Neural cell (in vitro differentiated cells): ENCODE measurements at regions not wholly inside any gene's neighbourhood (a gene's known extent, or its start where the extent isn't known, plus 50 kb on each side); places are given as distances from the start of the nearest gene placed in this dataset.

Experiments used
- CTCF ChIP-seq: fragments of 450-650 bp; IDR thresholded peaks from 2 replicates; pipeline ENCODE4 v1.5.1; 2014; ENCODE audit warnings: antibody characterized with exemption, mild to moderate bottlenecking, moderate library complexity; ENCODE audit not compliant: poor library complexity, severe bottlenecking
- EP300 ChIP-seq: fragments of 450-650 bp; conservative IDR thresholded peaks from 2 replicates; pipeline ENCODE4 v1.6.1; 2014; ENCODE audit warnings: antibody characterized with exemption, mild to moderate bottlenecking, moderate library complexity; ENCODE audit not compliant: poor library complexity, severe bottlenecking
- EZH2 ChIP-seq: fragments of 200-600, 300-800 bp; shearing (Covaris generic), sonication (generic); IDR thresholded peaks from 2 replicates; pipeline ENCODE4 v1.6.1; 2014; ENCODE audit warnings: antibody characterized with exemption, low read length, borderline replicate concordance, mild to moderate bottlenecking; ENCODE audit not compliant: insufficient read depth, poor library complexity, severe bottlenecking
- SMC3 ChIP-seq: fragments of 450-650 bp; conservative IDR thresholded peaks from 2 replicates; pipeline ENCODE4 v1.6.1; 2014; ENCODE audit warnings: antibody characterized with exemption, mild to moderate bottlenecking, moderate library complexity; ENCODE audit not compliant: poor library complexity

GRCh38 chr1:19564366-19564765 lies 79.0 kb upstream of the CAPZB start:
- TF ChIP-seq EP300 (no peak), CTCF (no peak), EZH2 (no peak), SMC3 (no peak)
